Small intestine (tissue), 7 donors: ENCODE measurements at regions not wholly inside any gene's neighbourhood (a gene's known extent, or its start where the extent isn't known, plus 50 kb on each side); places are given as distances from the start of the nearest gene placed in this dataset.
A peak's percentile ranks its signal among the peaks of the same experiment; 100 is the strongest.

Experiments used
- DNase-seq, 2 donors: peaks; one replicate each; pipeline versions ENCODE4 v3.0.0 to v3.0.0-alpha.2; 2013
- FAIRE-seq: peaks from 2 replicates; lab custom pipeline; 2012; peaks lifted over from hg19 to GRCh38; lab: Jason Lieb, UNC
- H3K27ac ChIP-seq, 3 donors: one replicate each; pipeline ENCODE4 v1.5.1; 2013; ENCODE audit warnings: low read length in 2 of 3, mild to moderate bottlenecking in 2 of 3, control low read depth in 1 of 3, inconsistent platforms in 1 of 3, low read depth in 1 of 3, moderate library complexity in 1 of 3
- H3K27me3 ChIP-seq, 3 donors: one replicate each; pipeline ENCODE4 v1.6.1; 2013; ENCODE audit warnings: low read length in 3 of 3, inconsistent platforms in 1 of 3; ENCODE audit not compliant: control insufficient read depth in 3 of 3, insufficient read depth in 3 of 3
- H3K36me3 ChIP-seq, 3 donors: one replicate each; pipeline ENCODE4 v1.6.1; 2013; ENCODE audit warnings: low read length in 3 of 3, inconsistent platforms in 1 of 3, low read depth in 1 of 3, mild to moderate bottlenecking in 1 of 3, moderate library complexity in 1 of 3; ENCODE audit not compliant: control insufficient read depth in 3 of 3, insufficient read depth in 2 of 3
- H3K4me1 ChIP-seq, 3 donors: one replicate each; pipeline ENCODE4 v1.6.1; 2013; ENCODE audit warnings: low read length in 2 of 3, inconsistent platforms in 1 of 3, low read depth in 1 of 3, mild to moderate bottlenecking in 1 of 3, moderate library complexity in 1 of 3; ENCODE audit not compliant: control insufficient read depth in 3 of 3, insufficient read depth in 2 of 3
- H3K4me3 ChIP-seq, 3 donors: one replicate each; pipeline ENCODE4 v1.5.1; 2013; ENCODE audit warnings: low read length in 3 of 3, control low read depth in 1 of 3, inconsistent platforms in 1 of 3, low read depth in 1 of 3, mild to moderate bottlenecking in 1 of 3, moderate library complexity in 1 of 3
- H3K9me3 ChIP-seq, 2 donors: one replicate each; pipeline ENCODE4 v1.6.1; 2013; ENCODE audit warnings: low read depth in 1 of 2, low read length in 1 of 2; ENCODE audit not compliant: control insufficient read depth in 2 of 2, insufficient read depth in 1 of 2
- WGBS, 3 donors: extraction: QIAGEN DNeasy Blood & Tissue Kit; methylation state at CpG; one replicate each; pipeline ENCODE4 v1.1.7; 2013; 5-methylcytosine and 5-hydroxymethylcytosine counted together
- donor health status: healthy with polysubstance abuse.
- donor health status: control.
- donor health status: control.
- donor health status: Bipolar disorder and iron deficiency.
- donor health status: healthy.

DNA sequence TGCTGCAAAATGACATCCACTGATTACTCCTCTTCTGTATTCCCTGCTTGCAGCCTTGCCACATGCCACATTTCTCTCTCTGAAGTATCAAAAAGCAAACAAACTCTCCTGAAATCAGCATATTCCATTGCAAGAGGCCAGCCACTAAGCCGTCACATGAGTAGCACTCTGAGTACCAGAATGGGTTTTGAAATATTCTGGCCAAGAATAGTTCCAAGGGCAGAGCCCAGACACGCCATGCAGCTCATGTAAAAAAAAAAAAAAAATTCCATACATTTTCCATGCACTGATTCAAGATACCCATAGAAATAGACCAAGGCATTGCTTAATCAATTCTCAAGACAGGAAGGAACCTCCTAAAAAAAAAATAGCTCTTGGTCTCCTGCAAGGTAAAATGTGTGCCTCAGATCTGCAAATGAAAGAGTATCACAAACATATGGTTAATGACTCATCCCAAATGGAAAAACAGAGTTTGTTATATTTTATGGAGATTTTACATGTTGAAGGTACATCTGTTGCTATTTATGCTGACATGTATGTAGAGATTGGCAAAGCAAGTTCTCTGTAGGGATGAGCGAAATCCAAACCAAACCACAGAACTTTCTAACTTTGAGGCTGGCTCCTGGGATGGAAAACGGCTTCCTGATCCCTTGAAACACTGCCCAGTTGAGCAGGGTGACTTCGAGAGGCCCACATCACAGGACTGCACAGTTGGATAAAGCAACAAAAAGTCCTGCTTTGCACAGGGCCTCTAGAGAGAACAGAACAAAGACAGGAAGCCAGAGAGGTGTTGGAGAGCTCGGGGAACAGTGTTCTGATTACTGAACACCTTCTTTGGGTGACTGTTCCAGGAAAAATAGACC is 346.2 kb downstream of the ZNF521 start:
- peaks cover 0 to 8% of the 10 kb centered on the region in 2 donors for H3K9me3 ChIP-seq
- DNase-seq (peak in 1 of 2 donors; percentile 17), FAIRE-seq (no peak)
- H3K27me3 ChIP-seq = peaks cover 0 to 2% (median 0%) of the 10 kb centered on the region in 3 donors
- WGBS, 3 donors = 54 to 61% (median 59%) methylated on average over 6 of the region's 6 CpGs
- H3K4me3 ChIP-seq = no peak overlapping the region
- H3K27ac ChIP-seq = no peak overlapping the region
- H3K4me1 ChIP-seq = no peaks in the 10 kb centered on the region
- H3K36me3 ChIP-seq = no peaks in the 10 kb centered on the region

- H3K27me3 ChIP-seq = no peaks in the 10 kb centered on the region
- H3K9me3 ChIP-seq = peaks cover 0 to 9% of the 10 kb centered on the region in 2 donors
- no peak overlapping the region for H3K4me3 ChIP-seq
- no peak overlapping the region for H3K27ac ChIP-seq
- no peak for DNase-seq
- FAIRE-seq = no peak
- H3K4me1 ChIP-seq = no peaks in the 10 kb centered on the region
- 71 to 85% (median 75%) methylated on average over 4 of the region's 4 CpGs for WGBS, 3 donors
- no peaks in the 10 kb centered on the region for H3K36me3 ChIP-seq
Observed at GRCh38 chr18:25010623-25011374, 341.2 kb downstream of the ZNF521 start.
